ENCODE measurements at regions not wholly inside any gene's neighbourhood (a gene's known extent, or its start where the extent isn't known, plus 50 kb on each side); places are given as distances from the start of the nearest gene placed in this dataset.
"Not testable (repeated sequence)": the region's sequence is repeated elsewhere in the genome, so short reads cannot be mapped to it uniquely, and the experiment has no call there.

DNA sequence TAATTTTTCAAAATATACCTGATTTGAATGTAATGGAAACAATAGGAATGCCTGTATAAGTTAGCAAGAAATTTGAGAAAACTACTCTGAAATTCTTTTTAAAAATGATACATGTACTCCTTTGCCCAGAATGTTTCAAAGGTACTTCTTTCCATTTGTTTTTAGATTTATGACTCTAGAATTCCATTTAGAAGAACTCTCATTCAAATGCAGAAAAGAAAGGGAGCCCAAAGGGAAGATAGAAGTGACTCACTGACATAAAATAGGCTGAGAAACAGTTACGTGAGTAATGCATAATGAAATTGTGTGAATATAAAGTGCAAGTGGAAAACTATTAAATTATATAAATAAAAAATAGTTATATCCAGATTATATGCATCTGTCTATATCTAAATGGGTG lies 926.3 kb downstream of the TAF11L14 start:
- no peak for DNase-seq (ENCODE audit: low read depth)

GRCh38 chr5:18563853-18564252 lies 929.6 kb downstream of the TAF11L14 start:
- no peak for DNase-seq (ENCODE audit: low read depth)

- DNase-seq (ENCODE audit: low read depth), result no peak
These were observed 932.4 kb downstream of the TAF11L14 start for GRCh38 chr5:18566671-18567070.

GRCh38 chr5:18576586-18576985 lies 942.3 kb downstream of the TAF11L14 start:
- DNase-seq (ENCODE audit: low read depth), result no peak

- DNase-seq (ENCODE audit: low read depth), result no peak
These were observed 966.9 kb downstream of the TAF11L14 start for GRCh38 chr5:18601185-18601584.

DNA sequence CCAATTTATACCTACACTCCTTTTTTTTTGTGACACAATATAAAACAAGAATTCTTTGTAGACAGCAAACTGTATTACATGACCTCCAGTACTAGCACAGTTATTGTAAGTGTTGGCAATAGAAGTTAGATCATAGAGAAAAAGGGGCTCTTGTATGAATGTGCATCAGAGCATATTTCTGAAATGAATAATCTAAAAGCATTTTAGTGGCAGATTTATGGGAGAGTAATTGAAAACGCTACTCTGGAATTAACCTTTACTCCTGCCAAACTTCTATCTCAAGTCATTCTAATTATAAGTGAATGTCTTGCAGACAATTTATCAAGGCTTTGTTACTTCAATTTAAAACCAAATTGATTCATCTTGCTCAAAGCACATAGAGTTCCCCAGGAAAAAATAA lies 968.1 kb downstream of the TAF11L14 start:
- DNase-seq (ENCODE audit: low read depth), result no peak

GRCh38 chr5:18605186-18605585 lies 970.9 kb downstream of the TAF11L14 start:
- DNase-seq (ENCODE audit: low read depth), result no peak

- DNase-seq (ENCODE audit: low read depth), result no peak
These were observed 973.3 kb downstream of the TAF11L14 start for GRCh38 chr5:18607570-18607969.

GRCh38 chr5:18617191-18617590 lies 982.9 kb downstream of the TAF11L14 start:
- not testable (repeated sequence) for DNase-seq (ENCODE audit: low read depth)

DNA sequence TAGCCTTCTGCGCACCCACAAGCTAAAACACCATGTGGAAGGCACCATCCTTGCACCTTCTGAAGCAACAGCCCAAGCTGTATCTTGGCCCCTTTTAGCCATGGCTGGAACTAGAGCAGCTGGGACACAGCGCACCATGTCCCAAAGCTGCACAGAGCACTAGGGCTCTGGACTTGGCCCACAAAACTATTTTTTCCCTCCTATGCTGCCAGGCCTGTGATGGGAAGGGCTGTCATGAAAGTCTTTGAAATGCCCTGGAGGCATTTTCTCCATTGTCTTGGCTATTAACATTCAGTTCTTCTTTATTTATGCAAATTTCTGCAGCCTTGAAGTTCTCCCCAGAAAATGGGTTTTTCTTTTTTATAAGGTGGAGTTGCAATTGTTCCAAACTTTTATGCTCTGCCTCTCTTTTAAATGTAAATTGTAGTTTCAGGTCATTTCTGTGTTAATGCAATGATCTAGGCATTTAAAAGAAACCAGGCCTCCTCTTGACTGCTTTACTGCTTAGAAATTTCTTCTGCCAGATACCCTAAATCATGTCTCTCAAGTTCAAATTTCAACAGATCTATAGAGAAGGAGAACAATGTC lies 996.3 kb downstream of the TAF11L14 start:
- no peak for DNase-seq (ENCODE audit: low read depth)

- DNase-seq (ENCODE audit: low read depth), result no peak
These were observed 1018.4 kb downstream of the TAF11L14 start for GRCh38 chr5:18652404-18653215.

DNA sequence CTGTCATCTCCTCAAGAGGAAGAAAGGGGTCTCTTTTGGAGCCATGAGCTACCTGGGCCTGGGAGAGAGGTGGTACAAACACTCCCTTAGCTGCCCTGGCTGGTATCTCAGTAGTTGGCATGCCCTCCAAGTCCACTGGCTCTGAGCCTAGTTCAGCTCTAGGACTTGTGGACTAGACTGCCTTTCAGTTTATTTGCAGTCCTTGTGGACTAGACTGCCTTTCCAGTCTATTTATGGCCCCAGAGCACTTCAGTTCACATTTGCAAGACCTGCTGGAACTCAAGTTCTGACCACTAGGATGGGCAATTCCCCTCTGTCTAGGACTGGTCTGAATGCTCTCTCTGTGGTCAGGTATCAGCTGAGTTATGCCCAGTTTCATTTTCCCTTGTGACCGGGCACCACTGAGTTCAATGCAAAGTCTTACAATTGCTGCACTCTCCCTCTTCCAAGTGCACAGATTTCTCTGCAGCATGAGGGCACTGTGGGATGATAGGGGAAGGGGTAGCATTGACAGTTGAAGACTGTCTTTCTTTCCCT lies 1019.0 kb downstream of the TAF11L14 start:
- DNase-seq (ENCODE audit: low read depth), result no peak

GRCh38 chr5:18660511-18660910 lies 1026.3 kb downstream of the TAF11L14 start:
- no peak for DNase-seq (ENCODE audit: low read depth)

DNA sequence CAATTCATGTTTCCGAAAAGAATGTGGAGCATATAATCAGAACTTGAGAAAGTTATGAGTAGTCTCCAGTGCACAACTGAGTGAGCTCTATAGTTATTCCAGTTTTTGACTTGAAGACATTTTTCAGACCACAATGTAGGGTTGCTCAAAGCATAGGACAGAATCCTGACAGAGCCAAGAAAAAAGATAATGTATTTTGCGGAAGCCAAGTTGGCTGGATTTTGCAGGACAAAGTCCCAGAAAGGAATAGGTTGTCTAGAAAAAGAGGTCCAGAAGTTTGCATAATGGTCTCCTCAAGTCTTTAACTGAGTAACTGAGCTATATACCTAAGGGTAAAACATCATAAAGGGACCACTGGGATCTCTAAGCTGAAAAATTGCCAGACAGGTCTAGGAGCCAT lies 1028.0 kb downstream of the TAF11L14 start:
- no peak for DNase-seq (ENCODE audit: low read depth)

DNA sequence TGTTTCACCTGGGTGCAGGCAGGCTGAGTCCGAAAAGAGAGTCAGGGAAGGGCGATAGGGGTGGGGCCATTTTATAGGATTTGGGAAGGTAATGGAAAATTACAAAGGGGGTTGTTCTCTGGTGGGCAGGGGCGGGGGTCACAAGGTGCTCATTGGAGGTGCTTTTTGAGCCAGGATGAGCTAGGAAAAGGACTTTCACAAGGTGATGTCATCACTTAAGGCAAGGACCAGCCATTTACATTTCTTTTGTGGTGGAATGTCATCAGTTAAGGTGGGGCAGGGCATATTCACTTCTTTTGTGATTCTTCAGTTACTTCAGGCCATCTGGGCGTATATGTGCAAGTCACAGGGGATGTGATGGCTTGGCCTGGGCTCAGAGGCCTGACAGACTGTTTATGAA lies 1040.0 kb downstream of the TAF11L14 start:
- DNase-seq (ENCODE audit: low read depth), result not testable (repeated sequence)

- no peak for DNase-seq (ENCODE audit: low read depth)
These were observed 1040.8 kb downstream of the TAF11L14 start for GRCh38 chr5:18675041-18675440.

- no peak for DNase-seq (ENCODE audit: low read depth)
These were observed 1052.0 kb downstream of the TAF11L14 start for GRCh38 chr5:18686253-18686652.

- DNase-seq (ENCODE audit: low read depth), result no peak
These were observed 1053.2 kb downstream of the TAF11L14 start for GRCh38 chr5:18687429-18687828.

DNA sequence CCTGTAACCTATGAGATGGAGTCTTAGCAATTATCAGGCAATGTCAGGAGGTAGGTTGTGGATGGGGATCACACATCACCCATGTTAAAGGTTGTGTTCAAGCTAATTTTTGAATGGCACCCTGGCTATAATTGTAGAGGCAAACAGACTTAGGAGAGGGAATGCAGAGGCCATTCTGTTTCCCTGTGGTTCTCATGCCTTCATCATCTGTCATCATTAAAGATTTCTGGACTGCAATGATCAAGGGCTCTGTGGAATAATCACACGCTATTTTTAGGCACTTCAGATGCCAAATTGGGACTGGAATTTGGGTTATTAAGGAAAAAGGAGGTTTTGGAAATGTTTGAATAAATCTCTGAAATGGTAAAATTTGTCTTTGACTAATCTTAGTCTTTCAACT lies 1065.4 kb downstream of the TAF11L14 start:
- no peak for DNase-seq (ENCODE audit: low read depth)

DNA sequence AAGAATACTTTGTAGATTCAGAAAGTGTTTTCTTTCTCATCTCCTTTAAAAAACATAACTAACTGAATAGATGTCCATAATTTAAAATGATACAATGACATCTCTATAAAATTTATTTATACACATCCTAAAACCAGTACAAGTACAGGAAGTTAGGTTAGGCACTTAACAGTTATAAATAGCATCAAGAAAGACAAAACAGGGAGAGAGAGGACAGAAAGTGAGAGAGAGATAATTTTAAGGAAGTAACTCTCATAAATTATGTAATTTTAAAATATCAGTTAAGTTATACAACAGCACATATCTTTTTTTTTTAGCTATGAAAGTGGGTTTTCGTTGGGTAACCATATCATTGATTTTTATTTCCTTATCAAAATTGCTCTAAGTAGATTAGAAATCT lies 1068.6 kb downstream of the TAF11L14 start:
- DNase-seq (ENCODE audit: low read depth), result no peak

- no peak for DNase-seq (ENCODE audit: low read depth)
These were observed 1078.8 kb downstream of the TAF11L14 start for GRCh38 chr5:18712936-18713485.

GRCh38 chr5:18720002-18720401 lies 1085.7 kb downstream of the TAF11L14 start:
- no peak for DNase-seq (ENCODE audit: low read depth)

All from stimulated activated CD8-positive, alpha-beta memory T cell treated with anti-CD3 and anti-CD28 coated beads, Interleukin-12 subunit alpha, Interleukin-12 subunit beta, amount 100 ng/mL, for 1 hour (primary cell).